ENCODE measurements at regions not wholly inside any gene's neighbourhood (a gene's known extent, or its start where the extent isn't known, plus 50 kb on each side); places are given as distances from the start of the nearest gene placed in this dataset.
"Not testable (repeated sequence)": the region's sequence is repeated elsewhere in the genome, so short reads cannot be mapped to it uniquely, and the experiment has no call there.

GRCh38 chr1:239952348-239953308, 139.1 kb upstream of the FMN2 start:
- peak; percentile 39 to 44 for DNase-seq

GRCh38 chr1:239954836-239955235, 136.8 kb upstream of the FMN2 start:
- no peak for DNase-seq

GRCh38 chr1:239955431-239955830, 136.3 kb upstream of the FMN2 start:
- DNase-seq, result no peak

- DNase-seq, result no peak
Observed at GRCh38 chr1:239956263-239956662, 135.4 kb upstream of the FMN2 start.

GRCh38 chr1:239958063-239958462, 133.6 kb upstream of the FMN2 start:
- no peak for DNase-seq

GRCh38 chr1:239960366-239960765, 131.3 kb upstream of the FMN2 start:
- no peak for DNase-seq

- DNase-seq, result no peak
Observed at GRCh38 chr1:239963856-239964255, 127.8 kb upstream of the FMN2 start.

GRCh38 chr1:239976130-239976968, 115.3 kb upstream of the FMN2 start:
- DNase-seq, result peak; percentile 17 to 30

GRCh38 chr1:239977416-239977815, 114.3 kb upstream of the FMN2 start:
- no peak for DNase-seq

GRCh38 chr1:239979456-239979855, 112.2 kb upstream of the FMN2 start:
- DNase-seq, result no peak

- no peak for DNase-seq
Observed at GRCh38 chr1:239982762-239983161, 108.9 kb upstream of the FMN2 start.

GRCh38 chr1:239985044-239985443, 106.6 kb upstream of the FMN2 start:
- no peak for DNase-seq

GRCh38 chr1:239987103-239987745, 104.5 kb upstream of the FMN2 start:
- peak in 1 of 2 experiments; percentile 23 for DNase-seq

- no peak for DNase-seq
Observed at GRCh38 chr1:239989990-239990389, 101.7 kb upstream of the FMN2 start.

GRCh38 chr1:239992566-239992965, 99.1 kb upstream of the FMN2 start:
- DNase-seq, result not testable (repeated sequence)

- no peak for DNase-seq
Observed at GRCh38 chr1:239993366-239993765, 98.3 kb upstream of the FMN2 start.

GRCh38 chr1:239995281-239995680, 96.4 kb upstream of the FMN2 start:
- no peak for DNase-seq

GRCh38 chr1:239997160-239997514, 94.5 kb upstream of the FMN2 start:
- no peak for DNase-seq

- DNase-seq, result no peak
Observed at GRCh38 chr1:239997515-239998311, 94.0 kb upstream of the FMN2 start.

GRCh38 chr1:239998312-239998649, 93.4 kb upstream of the FMN2 start:
- no peak for DNase-seq

GRCh38 chr1:239999170-239999569, 92.5 kb upstream of the FMN2 start:
- peak; percentile 25 to 30 for DNase-seq

- DNase-seq, result no peak
Observed at GRCh38 chr1:240000634-240001033, 91.0 kb upstream of the FMN2 start.

Data from SHP77 (cell line).